AG10803 (cell line): ENCODE measurements at regions not wholly inside any gene's neighbourhood (a gene's known extent, or its start where the extent isn't known, plus 50 kb on each side); places are given as distances from the start of the nearest gene placed in this dataset.

Source experiments
- DNase-seq: peaks from one replicate; pipeline ENCODE4 v3.0.0; 2010; ENCODE audit warnings: low read depth
- H3K4me3 ChIP-seq: 2 replicates; pipeline ENCODE4 v1.5.1; 2011; ENCODE audit warnings: mild to moderate bottlenecking, low read length, control low read depth
- CTCF ChIP-seq: conservative IDR thresholded peaks from 2 replicates; pipeline ENCODE4 v1.5.1; 2011; ENCODE audit warnings: mild to moderate bottlenecking, low read length, control low read depth, inconsistent platforms

- DNase-seq: no peak
- no peak overlapping the region for H3K4me3 ChIP-seq
- no peak for TF ChIP-seq CTCF
These were observed 1850.2 kb upstream of the RAG2 start for GRCh38 chr11:38448284-38448683.

GRCh38 chr11:38446336-38446735, 1848.3 kb upstream of the RAG2 start:
- no peak for TF ChIP-seq CTCF
- DNase-seq: no peak
- H3K4me3 ChIP-seq: no peak overlapping the region

- TF ChIP-seq CTCF: no peak
- no peak overlapping the region for H3K4me3 ChIP-seq
- no peak for DNase-seq
These were observed 1840.1 kb upstream of the RAG2 start for GRCh38 chr11:38438091-38438490.

GRCh38 chr11:38425578-38425977, 1827.5 kb upstream of the RAG2 start:
- H3K4me3 ChIP-seq: no peak overlapping the region
- no peak for DNase-seq
- no peak for TF ChIP-seq CTCF

- DNase-seq: no peak
- no peak overlapping the region for H3K4me3 ChIP-seq
- TF ChIP-seq CTCF: no peak
These were observed 1825.0 kb upstream of the RAG2 start for GRCh38 chr11:38423042-38423441.

- TF ChIP-seq CTCF: no peak
- no peak for DNase-seq
These were observed 1818.1 kb upstream of the RAG2 start for GRCh38 chr11:38416141-38416540.

GRCh38 chr11:38411149-38411548, 1813.1 kb upstream of the RAG2 start:
- TF ChIP-seq CTCF: no peak
- H3K4me3 ChIP-seq: no peak overlapping the region
- DNase-seq: no peak

More at GRCh38 chr11:38416141-38416540, 1818.1 kb upstream of the RAG2 start:
- no peak overlapping the region for H3K4me3 ChIP-seq
